ENCODE measurements at regions not wholly inside any gene's neighbourhood (a gene's known extent, or its start where the extent isn't known, plus 50 kb on each side); places are given as distances from the start of the nearest gene placed in this dataset.

- TF ChIP-seq CTCF (IDR thresholded peaks at IDR 0.05) = no peak
- TF ChIP-seq RAD21 (IDR thresholded peaks at IDR 0.05; ENCODE audit: low read length) = no peak
- TF ChIP-seq GABPA (IDR thresholded peaks at IDR 0.05; ENCODE audit: low read depth) = no peak
- no peak for TF ChIP-seq POLR2AphosphoS5 (IDR thresholded peaks at IDR 0.05; ENCODE audit: low read depth, low read length)
- TF ChIP-seq REST (IDR thresholded peaks at IDR 0.05; ENCODE audit: low read depth, low read length) = no peak
- TF ChIP-seq RXRA (IDR thresholded peaks at IDR 0.05; ENCODE audit: borderline replicate concordance, low read depth) = no peak
- no peak for TF ChIP-seq MAX (IDR thresholded peaks at IDR 0.05; ENCODE audit: low read depth)
- no peak for TF ChIP-seq CHD2 (IDR thresholded peaks at IDR 0.05; ENCODE audit: low read length, partially characterized antibody)
- no peak for TF ChIP-seq MXI1 (IDR thresholded peaks at IDR 0.05; ENCODE audit: low read depth, low read length)
These were observed 243.5 kb downstream of the ASXL3 start for GRCh38 chr18:33821503-33821902.

Data from SK-N-SH (cell line).